ENCODE measurements at regions not wholly inside any gene's neighbourhood (a gene's known extent, or its start where the extent isn't known, plus 50 kb on each side); places are given as distances from the start of the nearest gene placed in this dataset.

DNA sequence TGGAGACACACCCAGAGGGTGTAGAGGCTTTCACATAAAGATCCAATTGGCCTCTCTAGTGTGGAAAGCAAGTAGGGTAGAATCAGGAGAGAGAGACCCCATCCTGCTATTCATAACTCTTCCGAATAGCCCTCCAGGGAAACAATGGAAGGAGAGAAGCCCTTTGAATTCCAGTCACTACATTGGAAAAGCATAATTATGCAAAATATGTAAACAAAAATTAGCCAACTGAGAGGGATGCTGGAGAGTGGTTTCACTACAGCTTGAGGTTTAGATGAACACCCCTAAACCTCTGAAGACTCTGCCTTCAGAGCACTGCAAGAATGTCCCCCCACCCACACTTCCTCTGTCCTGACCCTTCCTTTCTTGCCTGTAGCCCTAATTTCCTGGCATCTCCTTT is 197.3 kb upstream of the ANKRD55 start:
- TF ChIP-seq, protein P1, sequence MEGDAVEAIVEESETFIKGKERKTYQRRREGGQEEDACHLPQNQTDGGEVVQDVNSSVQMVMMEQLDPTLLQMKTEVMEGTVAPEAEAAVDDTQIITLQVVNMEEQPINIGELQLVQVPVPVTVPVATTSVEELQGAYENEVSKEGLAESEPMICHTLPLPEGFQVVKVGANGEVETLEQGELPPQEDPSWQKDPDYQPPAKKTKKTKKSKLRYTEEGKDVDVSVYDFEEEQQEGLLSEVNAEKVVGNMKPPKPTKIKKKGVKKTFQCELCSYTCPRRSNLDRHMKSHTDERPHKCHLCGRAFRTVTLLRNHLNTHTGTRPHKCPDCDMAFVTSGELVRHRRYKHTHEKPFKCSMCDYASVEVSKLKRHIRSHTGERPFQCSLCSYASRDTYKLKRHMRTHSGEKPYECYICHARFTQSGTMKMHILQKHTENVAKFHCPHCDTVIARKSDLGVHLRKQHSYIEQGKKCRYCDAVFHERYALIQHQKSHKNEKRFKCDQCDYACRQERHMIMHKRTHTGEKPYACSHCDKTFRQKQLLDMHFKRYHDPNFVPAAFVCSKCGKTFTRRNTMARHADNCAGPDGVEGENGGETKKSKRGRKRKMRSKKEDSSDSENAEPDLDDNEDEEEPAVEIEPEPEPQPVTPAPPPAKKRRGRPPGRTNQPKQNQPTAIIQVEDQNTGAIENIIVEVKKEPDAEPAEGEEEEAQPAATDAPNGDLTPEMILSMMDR (IDR thresholded peaks at IDR 0.05; ENCODE audit: low read depth, low read length): no peak
- TF ChIP-seq MYC (IDR thresholded peaks at IDR 0.05; ENCODE audit: low read depth, low read length) (no peak), POLR2A (IDR thresholded peaks at IDR 0.05; ENCODE audit: extremely low read depth, insufficient read length) (no peak)
- TF ChIP-seq, protein P2, sequence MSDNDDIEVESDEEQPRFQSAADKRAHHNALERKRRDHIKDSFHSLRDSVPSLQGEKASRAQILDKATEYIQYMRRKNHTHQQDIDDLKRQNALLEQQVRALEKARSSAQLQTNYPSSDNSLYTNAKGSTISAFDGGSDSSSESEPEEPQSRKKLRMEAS (IDR thresholded peaks at IDR 0.05; ENCODE audit: low read depth, low read length): no peak
